K562 (cell line): ENCODE measurements at regions not wholly inside any gene's neighbourhood (a gene's known extent, or its start where the extent isn't known, plus 50 kb on each side); places are given as distances from the start of the nearest gene placed in this dataset.

Experiments
- ATAC-seq: fragments of 200-7000 bp; cut with Tn5 transposase; 3 replicates; pipeline ENCODE4 v1.9.1; 2020; ENCODE audit warnings: moderate library complexity
- BruUV-seq: library from RNA; stranded (reverse); fragments of 400-500 nt; replicated peaks from 2 replicates; lab custom pipeline; 2021; lab: Mats Ljungman, UMichigan
- CTCF ChIA-PET: fragments of 300-600 bp; formaldehyde crosslinking; extraction: SDS; loops from one replicate; lab custom pipeline; 2021; ENCODE audit warnings: low intra/inter-chr PET ratio; lab: Yijun Ruan, JAX
- POLR2A ChIA-PET: fragments of 300-600, 350-650 bp; sonication (Branson Sonifier 250); formaldehyde crosslinking; extraction: SDS; loops from one replicate; lab custom pipeline; 2021; ENCODE audit warnings: antibody characterized with exemption, inconsistent platforms; lab: Yijun Ruan, JAX
- DNase-seq, 4 experiments: peaks; one replicate each; pipeline versions ENCODE4 v3.0.0 to v3.0.0-alpha.2; 2011 to 2018; ENCODE audit warnings: low spot score in 3 of 4, mixed read lengths in 3 of 4; ENCODE audit errors: extremely low read depth in 1 of 4
- FAIRE-seq: peaks from 2 replicates; lab custom pipeline; 2011; peaks lifted over from hg19 to GRCh38; lab: Jason Lieb, UNC
- H2AFZ ChIP-seq: 2 replicates; pipeline ENCODE4 v1.6.0; 2011; ENCODE audit warnings: low read depth, low read length, control low read depth, inconsistent platforms
- H3K27ac ChIP-seq: fragments of 200-600 bp; 3 replicates; pipeline ENCODE4 v1.8.0; 2011; ENCODE audit warnings: low read depth, mild to moderate bottlenecking, control low read depth, inconsistent platforms, low read length, moderate library complexity, mixed read lengths; ENCODE audit errors: extremely low read depth
- H3K27me3 ChIP-seq, 2 experiments: fragments of 300-600 bp in 1 of 2; 2 replicates in 1 of 2; 3 replicates in 1 of 2; pipeline versions ENCODE4 v1.6.0 to v1.8.0; 2011; ENCODE audit warnings: inconsistent platforms in 2 of 2, low read length in 2 of 2, mild to moderate bottlenecking in 1 of 2, mixed read lengths in 1 of 2, moderate library complexity in 1 of 2; ENCODE audit not compliant: control insufficient read depth in 2 of 2, insufficient read depth in 2 of 2
- H3K36me3 ChIP-seq: fragments of 300-600 bp; 3 replicates; pipeline ENCODE4 v1.8.0; 2011; ENCODE audit warnings: mild to moderate bottlenecking, low read length, inconsistent platforms; ENCODE audit not compliant: control insufficient read depth, insufficient read depth
- H3K4me1 ChIP-seq, 2 experiments: fragments of 200-600 bp in 1 of 2; replicated peaks in 1 of 2; 2 replicates in 1 of 2; 3 replicates in 1 of 2; pipeline versions ENCODE4 v1.5.1 to v1.8.0; 2011; ENCODE audit warnings: inconsistent platforms in 2 of 2, low read length in 2 of 2, mild to moderate bottlenecking in 1 of 2, mixed read lengths in 1 of 2, moderate library complexity in 1 of 2; ENCODE audit not compliant: control insufficient read depth in 2 of 2, insufficient read depth in 2 of 2
- H3K4me2 ChIP-seq: 2 replicates; pipeline ENCODE4 v1.6.1; 2011; ENCODE audit warnings: low read length, control low read depth, inconsistent platforms, mixed read lengths; ENCODE audit not compliant: insufficient read depth
- H3K4me3 ChIP-seq: fragments of 200-600 bp; sonication (generic), shearing (Covaris generic); 2 replicates; pipeline ENCODE4 v1.5.1; 2016; ENCODE audit warnings: control low read depth, inconsistent platforms
- H3K79me2 ChIP-seq: fragments of 200-600 bp; 3 replicates; pipeline ENCODE4 v1.8.0; 2011; ENCODE audit warnings: low read length, inconsistent platforms; ENCODE audit not compliant: control insufficient read depth, insufficient read depth
- H3K9ac ChIP-seq, 2 experiments: 2 replicates each; pipeline versions ENCODE4 v1.6.0 to v1.6.1; 2011; ENCODE audit warnings: low read depth in 2 of 2, low read length in 2 of 2, control low read depth in 1 of 2, inconsistent platforms in 1 of 2, mild to moderate bottlenecking in 1 of 2, mixed read lengths in 1 of 2; ENCODE audit not compliant: insufficient read depth in 1 of 2
- H3K9me1 ChIP-seq: one replicate; pipeline ENCODE4 v1.6.0; 2011; ENCODE audit warnings: inconsistent platforms, mild to moderate bottlenecking, low read length, moderate library complexity; ENCODE audit not compliant: control insufficient read depth, insufficient read depth
- H3K9me3 ChIP-seq: replicated peaks from 2 replicates; pipeline ENCODE4 v1.5.1; 2011; ENCODE audit warnings: low read depth, low read length, inconsistent platforms; ENCODE audit not compliant: control insufficient read depth, insufficient read depth
- H4K20me1 ChIP-seq: replicated peaks from 2 replicates; pipeline ENCODE4 v1.6.1; 2011; ENCODE audit warnings: low read length, inconsistent platforms, mixed read lengths; ENCODE audit not compliant: control insufficient read depth, insufficient read depth
- BRD9 ChIP-seq: fragments of 450-650 bp; IDR thresholded peaks from 2 replicates; pipeline ENCODE4 v1.6.1; 2018; ENCODE audit warnings: low read depth; ENCODE audit not compliant: partially characterized antibody
- EHMT2 ChIP-seq: fragments of 450-650 bp; IDR thresholded peaks from 2 replicates; pipeline ENCODE4 v1.6.1; 2018; ENCODE audit warnings: antibody characterized with exemption
- KDM2B ChIP-seq: fragments of 250-450 bp; sonication (Bioruptor Pico); IDR thresholded peaks from 2 replicates; pipeline ENCODE4 v1.8.0; 2021; ENCODE audit warnings: mild to moderate bottlenecking, moderate library complexity
- MCM3 ChIP-seq: fragments of 450-650 bp; IDR thresholded peaks from 2 replicates; pipeline ENCODE4 v1.6.1; 2016
- MXD1 ChIP-seq: fragments of 250-450 bp; sonication (Bioruptor Pico); IDR thresholded peaks from 2 replicates; pipeline ENCODE4 v1.8.0; 2021; ENCODE audit warnings: borderline replicate concordance, mild to moderate bottlenecking, moderate library complexity; ENCODE audit not compliant: poor library complexity, severe bottlenecking
- MYNN ChIP-seq, 2 experiments: sonication (generic); formaldehyde crosslinking in 1 of 2; IDR thresholded peaks; 2 replicates each; pipeline versions ENCODE4 v1.5.0 to v1.6.1; 2016 to 2020; ENCODE audit warnings: antibody characterized with exemption in 1 of 2, missing genetic modification reagents in 1 of 2
- PCBP2 ChIP-seq: fragments of 200-400 bp; formaldehyde crosslinking; IDR thresholded peaks from 2 replicates; pipeline ENCODE4 v1.6.1; 2018; ENCODE audit warnings: low read length, low read depth, mild to moderate bottlenecking, moderate library complexity; ENCODE audit not compliant: poor library complexity, severe bottlenecking
- TCFL5 ChIP-seq: fragments of 250-450 bp; sonication (Bioruptor Pico); conservative IDR thresholded peaks from 2 replicates; pipeline ENCODE4 v1.6.1; 2021; ENCODE audit warnings: mild to moderate bottlenecking, moderate library complexity, matching md5 sums
- ZNF140 ChIP-seq: fragments of 250-450 bp; sonication (Bioruptor Pico); IDR thresholded peaks from 2 replicates; pipeline ENCODE4 v1.8.0; 2021; ENCODE audit warnings: moderate library complexity, mild to moderate bottlenecking, inconsistent platforms
- ZNF212 ChIP-seq: fragments of 450-650 bp; formaldehyde crosslinking; IDR thresholded peaks from 2 replicates; pipeline ENCODE4 v1.4.0; 2020; ENCODE audit warnings: mild to moderate bottlenecking
- ZNF224 ChIP-seq: sonication (generic); formaldehyde crosslinking; IDR thresholded peaks from 2 replicates; pipeline ENCODE4 v1.8.0; 2022; ENCODE audit warnings: mild to moderate bottlenecking, missing genetic modification reagents
- ZNF274 ChIP-seq: IDR thresholded peaks from 2 replicates; pipeline ENCODE4 v1.6.1; 2011; ENCODE audit warnings: low read depth, mild to moderate bottlenecking, low read length, moderate library complexity, borderline replicate concordance
- WGBS: fragments of 100-300 bp; shearing (Covaris generic); methylation state at CpG from one replicate; pipeline ENCODE4 v1.1.6; 2016; ENCODE audit warnings: low coverage, mixed read lengths; ENCODE audit not compliant: insufficient coverage; ENCODE audit errors: missing lambda C conversion rate; 5-methylcytosine and 5-hydroxymethylcytosine counted together
- in situ Hi-C: fragments of 300-500 bp; cut with MboI; formaldehyde crosslinking; loops from 4 replicates; pipeline ENCODE4 v1.15.0; 2018; ENCODE audit warnings: inconsistent platforms, mixed read lengths
- intact Hi-C: fragments of 100-400 bp; cut with micrococcal nuclease; formaldehyde crosslinking; loops from 2 replicates; pipeline ENCODE4 v1.14.2; 2022

DNA sequence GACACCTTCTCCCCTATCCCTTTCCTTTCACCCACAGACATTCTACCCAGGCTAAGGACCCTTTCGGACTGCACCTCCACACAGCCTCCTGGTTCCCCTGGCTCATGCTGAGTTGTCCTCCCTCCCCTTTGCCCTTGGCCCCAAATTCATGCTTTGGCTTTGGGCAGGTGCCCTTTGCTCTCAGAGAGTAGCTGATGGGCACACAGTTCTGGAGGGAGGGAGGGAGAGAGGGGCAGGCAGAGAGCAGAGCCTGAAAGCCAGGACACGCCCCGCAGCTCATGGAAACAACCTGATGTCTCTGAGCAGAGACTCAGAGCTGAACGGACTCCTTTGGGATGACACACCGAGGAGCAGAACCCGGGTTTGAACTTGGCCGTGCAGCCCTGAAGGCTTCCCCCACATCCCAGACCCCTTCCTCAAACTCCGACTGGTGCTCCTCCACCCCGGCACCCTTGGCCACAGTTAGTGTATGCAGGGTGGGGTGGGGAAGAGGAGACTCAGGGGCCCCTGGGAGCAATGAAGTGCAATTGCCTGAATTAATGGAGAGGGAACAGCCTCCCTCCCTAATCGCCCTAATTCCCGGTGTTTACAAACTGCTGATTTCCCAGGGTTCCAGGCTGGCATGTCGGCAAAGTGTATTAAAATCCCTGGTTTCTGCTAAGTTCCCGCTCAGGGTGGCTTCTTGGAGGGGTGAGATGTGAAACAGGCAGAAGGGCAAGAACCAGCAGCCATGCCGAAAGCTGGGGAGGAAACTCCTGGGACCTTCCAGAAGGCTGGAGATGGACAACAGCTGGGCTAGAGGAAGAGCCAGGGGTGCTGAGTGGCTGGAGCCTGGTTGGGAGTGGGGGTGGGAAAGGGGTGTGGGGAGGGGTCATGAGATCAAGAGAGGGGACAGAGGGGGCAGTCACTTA, 71.2 kb upstream of the SHISAL1 start:
- no peak for FAIRE-seq
- H3K9me3 ChIP-seq = no peaks in the 10 kb centered on the region
- no TSS peak for BruUV-seq
- H3K4me1 ChIP-seq = no peaks in the 10 kb centered on the region
- intact Hi-C loops = no loop called here
- peaks cover 0 to 37% of the 10 kb centered on the region in 2 experiments; a peak in 2 of 5 replicates for H3K27me3 ChIP-seq
- no peak overlapping the region for H3K4me2 ChIP-seq
- no peak overlapping the region for H3K4me3 ChIP-seq
- no peak overlapping the region for H3K9ac ChIP-seq
- in situ Hi-C loops = no loop called here
- WGBS = 3% methylated on average over 5 of the region's 14 CpGs
- no peaks in the 10 kb centered on the region for H3K79me2 ChIP-seq
- ChIA-PET CTCF (no interaction called here), POLR2A (no interaction called here)
- H2AFZ ChIP-seq = no peak overlapping the region
- H3K9me1 ChIP-seq = no peaks in the 10 kb centered on the region
- no peaks in the 10 kb centered on the region for H3K36me3 ChIP-seq
- H3K27ac ChIP-seq = no peak overlapping the region
- no peak for DNase-seq
- TF ChIP-seq TCFL5 (CRISPR knock-in tag) (no peak), ZNF274 (no peak), ZNF212 (CRISPR knock-in tag) (no peak), KDM2B (no peak), MYNN (IDR thresholded peaks at IDR 0.05) (no peak), MYNN (CRISPR knock-in tag; IDR thresholded peaks at IDR 0.05) (no peak), BRD9 (no peak), PCBP2 (no peak), MCM3 (no peak), EHMT2 (no peak), ZNF140 (no peak), MXD1 (CRISPR knock-in tag) (no peak), ZNF224 (no peak)
- no peaks in the 10 kb centered on the region for H4K20me1 ChIP-seq
- no peak for ATAC-seq
